NOMO-1 (cell line): ENCODE measurements at regions not wholly inside any gene's neighbourhood (a gene's known extent, or its start where the extent isn't known, plus 50 kb on each side); places are given as distances from the start of the nearest gene placed in this dataset.
"Not testable (repeated sequence)": the region's sequence is repeated elsewhere in the genome, so short reads cannot be mapped to it uniquely, and the experiment has no call there.

Source experiments
- DNase-seq, 2 experiments: peaks; one replicate each; lab custom pipeline; 2025; ENCODE audit not compliant: unreplicated experiment in 2 of 2; lab: John Stamatoyannopoulos, UW

- no peak for DNase-seq
These were observed 158.7 kb upstream of the GRIN3A start for GRCh38 chr9:101897196-101897595.

DNA sequence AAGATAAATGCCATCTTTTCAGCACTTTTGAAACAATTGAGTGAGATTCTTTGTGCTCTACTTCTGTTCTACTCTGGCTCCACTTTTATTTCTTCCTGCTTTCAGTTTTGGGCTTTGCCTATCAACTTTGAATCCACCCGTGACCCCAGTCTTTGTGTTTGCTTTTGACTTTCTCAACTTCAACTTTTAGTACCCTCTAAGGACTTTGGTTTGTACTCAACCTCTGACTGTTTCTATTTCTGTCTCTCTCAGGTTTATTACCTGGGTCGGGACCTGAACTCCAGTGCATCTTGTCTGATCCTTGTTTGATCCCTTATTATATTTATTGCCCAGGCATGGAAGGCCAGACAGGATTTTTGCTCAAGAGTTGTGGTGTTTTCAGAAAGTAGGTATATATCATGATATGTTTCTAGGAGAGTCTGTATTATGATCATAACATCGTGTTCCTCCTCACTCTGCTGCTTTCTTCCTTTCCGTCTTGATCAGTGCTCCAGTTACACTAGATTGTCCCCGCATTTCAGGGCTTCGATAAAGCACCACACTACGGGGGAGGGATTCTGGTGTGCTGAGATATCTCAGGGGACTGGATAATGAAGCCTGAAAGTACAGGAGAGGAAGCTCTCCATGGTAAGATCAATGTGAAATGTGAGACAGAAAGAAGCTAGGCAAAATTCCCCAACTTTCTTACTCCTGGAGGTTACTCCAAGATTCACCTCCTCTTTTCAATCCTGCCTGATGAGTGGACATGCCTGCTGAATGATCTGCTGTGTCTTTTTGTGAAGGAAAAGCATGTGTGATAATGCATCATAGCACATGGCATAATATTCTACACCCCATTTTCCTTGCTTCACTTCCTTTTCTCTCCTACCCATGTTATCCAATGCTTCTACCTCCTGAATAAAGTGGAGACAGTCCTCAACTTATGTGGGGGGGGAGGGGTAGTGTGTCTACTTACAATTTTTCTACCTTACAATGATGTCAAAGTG is 155.5 kb upstream of the GRIN3A start:
- no peak for DNase-seq

GRCh38 chr9:101881508-101881907 is 143.1 kb upstream of the GRIN3A start:
- no peak for DNase-seq

DNA sequence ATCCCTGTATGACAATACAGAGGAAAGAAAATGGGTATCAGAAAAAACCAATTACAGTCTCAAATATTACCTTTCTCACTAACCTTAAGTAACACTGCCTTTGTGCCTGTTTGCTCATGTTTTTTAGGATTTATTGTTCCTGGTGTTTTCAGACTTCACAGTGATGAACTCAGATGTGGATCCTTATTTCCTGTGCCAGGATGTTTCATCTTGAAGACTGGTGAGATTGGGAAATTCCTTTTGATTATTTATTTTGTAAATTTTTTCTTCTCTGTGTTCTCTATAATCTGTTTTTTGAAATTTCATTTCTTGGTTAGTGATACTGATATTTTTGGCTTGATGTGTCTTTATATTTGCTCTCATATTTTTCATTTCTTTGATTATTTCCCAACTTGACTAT is 142.4 kb upstream of the GRIN3A start:
- DNase-seq, result no peak

GRCh38 chr9:101878734-101879133 is 140.3 kb upstream of the GRIN3A start:
- no peak for DNase-seq

GRCh38 chr9:101877439-101877838 is 139.0 kb upstream of the GRIN3A start:
- no peak for DNase-seq

GRCh38 chr9:101861472-101861871 is 123.0 kb upstream of the GRIN3A start:
- no peak for DNase-seq

DNA sequence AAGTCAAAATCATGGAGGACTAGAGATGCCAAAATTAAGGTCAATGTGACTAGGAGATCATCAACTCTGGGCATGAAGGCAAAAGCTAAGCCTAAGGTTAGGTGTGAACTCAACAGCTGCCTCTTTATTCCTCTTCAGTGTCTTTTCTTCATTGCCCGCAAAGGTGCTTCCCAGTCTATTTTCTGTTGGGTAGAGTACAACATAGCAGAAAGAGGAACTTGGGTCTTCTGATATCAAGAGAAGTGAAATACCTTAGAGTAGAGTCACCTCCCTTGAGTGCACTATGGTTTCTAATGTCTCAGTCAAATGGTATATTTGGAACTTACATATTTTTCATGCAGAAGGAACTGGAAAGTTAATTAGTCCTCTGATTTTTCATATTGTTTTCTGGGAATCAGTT is 122.5 kb upstream of the GRIN3A start:
- DNase-seq, result no peak

GRCh38 chr9:101859620-101860019 is 121.2 kb upstream of the GRIN3A start:
- no peak for DNase-seq

- no peak for DNase-seq
These were observed 119.6 kb upstream of the GRIN3A start for GRCh38 chr9:101858026-101858425.

GRCh38 chr9:101849102-101849707 is 110.8 kb upstream of the GRIN3A start:
- DNase-seq, result no peak

DNA sequence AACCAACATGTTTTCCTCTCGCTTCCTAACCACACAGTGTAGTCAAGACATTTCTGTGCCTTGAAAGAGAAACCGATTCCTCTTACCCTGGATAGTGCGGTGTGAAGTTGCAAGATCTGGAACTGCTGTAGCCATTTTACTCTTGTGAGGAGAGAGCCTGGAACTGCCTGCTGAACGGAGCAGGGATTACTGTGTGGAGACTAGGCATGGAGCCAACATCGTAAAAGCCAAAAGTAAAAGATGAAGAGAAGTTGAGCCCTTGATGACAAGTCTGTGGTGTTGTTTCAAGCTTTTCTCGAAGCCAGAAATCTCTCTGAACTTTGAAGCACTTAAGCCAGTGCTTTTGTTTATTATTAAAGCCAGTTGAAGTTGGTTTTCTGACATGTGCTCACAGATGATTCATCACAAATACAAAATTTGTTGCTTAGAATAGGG is 110.1 kb upstream of the GRIN3A start:
- no peak for DNase-seq

DNA sequence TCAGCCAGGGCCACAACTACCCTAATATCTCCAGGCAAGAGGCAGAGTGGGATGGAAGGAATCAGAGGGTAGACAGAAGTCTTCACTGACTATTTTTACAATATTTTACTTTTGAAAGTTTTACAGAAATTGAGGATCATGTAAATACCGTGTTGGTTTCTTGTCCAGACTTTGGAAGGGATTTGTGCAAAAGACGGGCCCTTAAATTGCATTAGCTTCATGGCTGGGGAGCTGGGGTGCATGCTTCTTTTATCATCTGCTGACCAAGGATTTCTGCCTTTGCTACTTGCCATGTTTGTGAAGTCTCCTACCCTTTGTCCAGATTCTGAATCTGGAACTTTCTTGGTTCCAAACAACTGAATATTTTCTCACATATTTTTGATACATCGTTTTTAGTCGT is 107.7 kb upstream of the GRIN3A start:
- DNase-seq, result no peak

GRCh38 chr9:101840694-101841188 is 102.3 kb upstream of the GRIN3A start:
- no peak for DNase-seq

DNA sequence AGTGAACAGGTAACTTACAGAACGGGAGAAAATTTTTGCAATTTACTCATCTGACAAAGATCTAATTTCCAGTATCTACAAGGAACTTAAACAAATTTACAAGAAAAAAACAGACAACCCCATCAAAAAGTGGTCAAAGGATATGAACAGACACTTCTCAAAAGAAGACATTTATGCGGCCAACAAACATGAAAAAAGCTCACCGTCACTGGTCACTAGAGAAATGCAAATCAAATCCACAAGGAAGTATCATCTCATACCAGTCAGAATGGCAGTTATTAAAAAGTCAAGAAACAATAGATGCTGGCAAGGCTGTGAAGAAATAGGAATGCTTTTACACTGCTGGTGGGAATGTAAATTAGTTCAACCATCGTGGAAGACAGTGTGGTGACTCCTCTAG is 100.5 kb upstream of the GRIN3A start:
- DNase-seq, result not testable (repeated sequence)

- no peak for DNase-seq
These were observed 97.6 kb upstream of the GRIN3A start for GRCh38 chr9:101836021-101836420.

- no peak for DNase-seq
These were observed 94.0 kb upstream of the GRIN3A start for GRCh38 chr9:101832486-101832885.

GRCh38 chr9:101821450-101821849 is 83.0 kb upstream of the GRIN3A start:
- not testable (repeated sequence) for DNase-seq

DNA sequence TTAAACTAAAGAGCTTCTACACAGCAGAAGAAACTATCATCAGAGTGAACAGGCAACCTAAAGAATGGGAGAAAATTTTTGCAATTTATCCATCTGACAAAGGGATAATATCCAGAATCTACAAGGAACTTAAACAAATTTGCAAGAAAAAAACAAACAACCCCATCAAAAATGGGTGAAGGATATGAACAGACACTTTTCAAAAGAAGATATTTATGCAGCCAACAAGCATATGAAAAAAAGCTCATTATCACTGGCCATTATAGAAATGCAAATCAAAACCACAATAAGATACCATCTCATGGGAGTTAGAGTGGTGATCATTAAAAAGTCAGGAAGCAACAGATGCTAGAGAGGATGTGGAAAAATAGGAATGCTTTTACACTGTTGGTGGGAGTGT is 82.5 kb upstream of the GRIN3A start:
- not testable (repeated sequence) for DNase-seq

DNA sequence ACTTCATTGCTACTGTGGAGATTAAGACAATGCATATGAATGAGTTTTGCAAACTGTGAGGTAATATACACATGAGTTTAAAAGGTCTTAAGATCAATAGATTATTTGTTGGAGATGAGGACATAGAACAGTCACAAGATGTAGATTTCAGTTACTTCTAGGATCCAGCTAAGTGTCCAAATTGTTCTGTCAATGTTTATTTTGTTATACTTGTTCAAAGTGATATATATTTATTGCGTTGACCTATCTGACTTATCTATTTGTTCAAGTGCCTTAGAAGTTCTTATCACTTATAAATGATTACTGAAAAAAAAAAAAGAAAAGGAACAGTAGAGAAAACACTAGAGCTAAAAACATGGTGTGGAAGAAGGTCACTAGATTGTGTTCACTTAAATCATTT is 75.6 kb upstream of the GRIN3A start:
- no peak for DNase-seq

DNA sequence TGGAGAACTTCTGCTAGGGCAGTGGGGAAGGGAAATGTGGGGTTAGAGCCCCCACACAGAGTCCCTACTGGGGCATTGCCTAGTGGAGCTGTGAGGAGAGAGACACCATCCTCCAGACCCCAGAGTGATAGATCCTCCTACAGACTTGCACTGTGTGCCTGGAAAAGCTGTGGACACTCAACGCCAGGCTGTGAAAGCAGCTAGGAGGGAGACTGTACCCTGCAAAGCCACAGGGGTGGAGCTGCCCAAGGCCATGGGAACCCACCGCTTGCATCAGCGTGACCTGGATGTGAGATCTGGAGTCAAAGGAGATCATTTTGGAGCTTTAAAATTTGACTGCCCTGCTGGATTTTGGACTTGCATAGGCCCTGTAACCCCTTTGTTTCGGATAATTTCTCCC is 69.4 kb upstream of the GRIN3A start:
- not testable (repeated sequence) for DNase-seq

- no peak for DNase-seq
These were observed 57.6 kb upstream of the GRIN3A start for GRCh38 chr9:101796044-101796443.
